ENCODE measurements at regions not wholly inside any gene's neighbourhood (a gene's known extent, or its start where the extent isn't known, plus 50 kb on each side); places are given as distances from the start of the nearest gene placed in this dataset.

DNA sequence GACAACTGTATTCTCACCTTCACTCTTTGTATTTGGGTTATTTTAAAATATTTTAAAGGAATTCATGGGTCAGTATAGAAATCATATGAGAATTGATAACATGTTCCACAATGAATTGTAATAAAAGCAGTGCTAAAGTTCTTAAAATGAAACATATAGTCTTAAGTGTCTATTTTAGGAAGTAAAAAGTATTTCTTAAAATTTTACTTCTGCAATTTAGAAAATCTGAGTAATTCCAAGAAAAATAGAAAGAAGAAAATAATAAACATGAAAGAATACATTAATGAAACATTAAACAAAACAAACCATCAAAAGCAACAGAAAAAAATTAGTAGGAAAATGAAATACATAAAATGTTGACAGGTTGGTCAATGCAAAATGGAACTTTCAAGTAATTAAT is 332.4 kb downstream of the ETS1 start:
- Histone ChIP-seq H3K4me1 (ENCODE audit: control insufficient read depth, extremely low read depth, insufficient read depth, low read length) (no peaks in the 10 kb centered on the region), H4K20me1 (replicated peaks; ENCODE audit: control insufficient read depth, extremely low read depth, insufficient read depth, low read length) (no peaks in the 10 kb centered on the region), H3K9me3 (replicated peaks; ENCODE audit: control insufficient read depth, insufficient read depth, low read length) (no peaks in the 10 kb centered on the region), H3K9me1 (replicated peaks; ENCODE audit: control insufficient read depth, extremely low read depth, insufficient read depth, low read length) (no peaks in the 10 kb centered on the region), H3K27me3 (ENCODE audit: control insufficient read depth in 2 of 2, insufficient read depth in 2 of 2, low read length in 2 of 2) (no peaks in the 10 kb centered on the region), H3K36me3 (ENCODE audit: control insufficient read depth in 2 of 2, extremely low read depth in 1 of 2, insufficient read depth in 2 of 2, low read length in 2 of 2) (no peaks in the 10 kb centered on the region), H3K4me3 (replicated peaks in 1 of 3; ENCODE audit: insufficient read depth in 1 of 3, low read depth in 1 of 3, low read length in 3 of 3) (no peak overlapping the region), H3K9ac (replicated peaks; ENCODE audit: extremely low read depth, insufficient read depth, low read length) (no peak overlapping the region), H3K27ac (ENCODE audit: insufficient read depth, low read depth, low read length) (no peak overlapping the region), H2AFZ (ENCODE audit: low read depth, low read length) (no peak overlapping the region), H3K79me2 (ENCODE audit: control insufficient read depth, insufficient read depth, low read length) (no peaks in the 10 kb centered on the region), H3K4me2 (ENCODE audit: insufficient read depth, low read length) (no peak overlapping the region)
- DNase-seq (ENCODE audit: low read depth, low spot score) (no peak), FAIRE-seq (no peak)
- no TSS peak for BruUV-seq (replicated peaks)
- CTCF ChIA-PET, result no interaction called here
- no peak for TF ChIP-seq FOS (IDR thresholded peaks at IDR 0.05; ENCODE audit: borderline replicate concordance, insufficient read depth, low read length)
- TF ChIP-seq, protein P1, sequence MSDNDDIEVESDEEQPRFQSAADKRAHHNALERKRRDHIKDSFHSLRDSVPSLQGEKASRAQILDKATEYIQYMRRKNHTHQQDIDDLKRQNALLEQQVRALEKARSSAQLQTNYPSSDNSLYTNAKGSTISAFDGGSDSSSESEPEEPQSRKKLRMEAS (IDR thresholded peaks at IDR 0.05; ENCODE audit: insufficient read depth, insufficient read length), result no peak
- TF ChIP-seq POLR2AphosphoS5 (IDR thresholded peaks at IDR 0.05; ENCODE audit: insufficient read depth, low read depth, low read length), result no peak
- TF ChIP-seq EZH2 (IDR thresholded peaks at IDR 0.05; ENCODE audit: borderline replicate concordance, low read depth, low read length, severe bottlenecking), result no peak
- no peak for TF ChIP-seq JUN (IDR thresholded peaks at IDR 0.05; ENCODE audit: borderline replicate concordance, insufficient read depth, insufficient read length, low read depth)
- no peak for TF ChIP-seq MYC (IDR thresholded peaks at IDR 0.05; ENCODE audit: low read depth, low read length)
- TF ChIP-seq, protein P2, sequence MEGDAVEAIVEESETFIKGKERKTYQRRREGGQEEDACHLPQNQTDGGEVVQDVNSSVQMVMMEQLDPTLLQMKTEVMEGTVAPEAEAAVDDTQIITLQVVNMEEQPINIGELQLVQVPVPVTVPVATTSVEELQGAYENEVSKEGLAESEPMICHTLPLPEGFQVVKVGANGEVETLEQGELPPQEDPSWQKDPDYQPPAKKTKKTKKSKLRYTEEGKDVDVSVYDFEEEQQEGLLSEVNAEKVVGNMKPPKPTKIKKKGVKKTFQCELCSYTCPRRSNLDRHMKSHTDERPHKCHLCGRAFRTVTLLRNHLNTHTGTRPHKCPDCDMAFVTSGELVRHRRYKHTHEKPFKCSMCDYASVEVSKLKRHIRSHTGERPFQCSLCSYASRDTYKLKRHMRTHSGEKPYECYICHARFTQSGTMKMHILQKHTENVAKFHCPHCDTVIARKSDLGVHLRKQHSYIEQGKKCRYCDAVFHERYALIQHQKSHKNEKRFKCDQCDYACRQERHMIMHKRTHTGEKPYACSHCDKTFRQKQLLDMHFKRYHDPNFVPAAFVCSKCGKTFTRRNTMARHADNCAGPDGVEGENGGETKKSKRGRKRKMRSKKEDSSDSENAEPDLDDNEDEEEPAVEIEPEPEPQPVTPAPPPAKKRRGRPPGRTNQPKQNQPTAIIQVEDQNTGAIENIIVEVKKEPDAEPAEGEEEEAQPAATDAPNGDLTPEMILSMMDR (IDR thresholded peaks at IDR 0.05; ENCODE audit: extremely low read depth in 1 of 2, insufficient read depth in 1 of 2, low read depth in 1 of 2, low read length in 2 of 2), result no peak
- no peak for TF ChIP-seq POLR2A (IDR thresholded peaks at IDR 0.05; ENCODE audit: low read depth, low read length)
- POLR2A ChIA-PET, result no interaction called here
- intact Hi-C loops (cut with micrococcal nuclease) (no loop called here), dilution Hi-C loops (cut with MboI; ENCODE audit: extremely low pct_ligation_motif_present, low sequenced_read_pairs) (no loop called here)

Data from endothelial cell of umbilical vein (primary cell).